Ascending aorta (tissue), 2 donors: ENCODE measurements at regions not wholly inside any gene's neighbourhood (a gene's known extent, or its start where the extent isn't known, plus 50 kb on each side); places are given as distances from the start of the nearest gene placed in this dataset.

Experiments used
- DNase-seq, 2 donors: peaks; one replicate each; pipeline ENCODE4 v3.0.0-alpha.2; 2019; ENCODE audit warnings: low spot score in 2 of 2
- H3K27ac ChIP-seq, 2 donors: fragments of 200-600 bp; sonication (generic); one replicate each; pipeline ENCODE4 v1.5.1; 2016 to 2017; ENCODE audit warnings: mild to moderate bottlenecking in 1 of 2
- H3K27me3 ChIP-seq: fragments of 200-600 bp; sonication (generic); one replicate; pipeline ENCODE4 v1.5.1; 2017
- H3K36me3 ChIP-seq, 2 donors: fragments of 200-600 bp; sonication (generic); one replicate each; pipeline ENCODE4 v1.5.1; 2016
- H3K4me1 ChIP-seq, 2 donors: fragments of 200-600 bp; sonication (generic); one replicate each; pipeline ENCODE4 v1.5.1; 2016 to 2017; ENCODE audit warnings: mild to moderate bottlenecking in 1 of 2
- H3K4me3 ChIP-seq, 2 donors: fragments of 200-600 bp; sonication (generic); one replicate each; pipeline ENCODE4 v1.5.1; 2016 to 2017; ENCODE audit warnings: mild to moderate bottlenecking in 1 of 2
- H3K9me3 ChIP-seq, 2 donors: fragments of 200-600 bp; sonication (generic); one replicate each; pipeline ENCODE4 v1.5.1; 2016
- intact Hi-C: fragments of 100-400 bp; cut with DNase I; formaldehyde crosslinking; loops from one replicate; pipeline ENCODE4 v1.15.1; 2023
- TF ChIP-seq, protein P1 (sequence below), 3 experiments: fragments of 200-600 bp in 2 of 3; fragments of 450-650 bp in 1 of 3; sonication (generic) in 2 of 3; IDR thresholded peaks; one replicate each; pipeline ENCODE4 v1.5.1; 2016 to 2019; ENCODE audit warnings: antibody characterized with exemption in 3 of 3, mild to moderate bottlenecking in 1 of 3, moderate library complexity in 1 of 3

DNA sequence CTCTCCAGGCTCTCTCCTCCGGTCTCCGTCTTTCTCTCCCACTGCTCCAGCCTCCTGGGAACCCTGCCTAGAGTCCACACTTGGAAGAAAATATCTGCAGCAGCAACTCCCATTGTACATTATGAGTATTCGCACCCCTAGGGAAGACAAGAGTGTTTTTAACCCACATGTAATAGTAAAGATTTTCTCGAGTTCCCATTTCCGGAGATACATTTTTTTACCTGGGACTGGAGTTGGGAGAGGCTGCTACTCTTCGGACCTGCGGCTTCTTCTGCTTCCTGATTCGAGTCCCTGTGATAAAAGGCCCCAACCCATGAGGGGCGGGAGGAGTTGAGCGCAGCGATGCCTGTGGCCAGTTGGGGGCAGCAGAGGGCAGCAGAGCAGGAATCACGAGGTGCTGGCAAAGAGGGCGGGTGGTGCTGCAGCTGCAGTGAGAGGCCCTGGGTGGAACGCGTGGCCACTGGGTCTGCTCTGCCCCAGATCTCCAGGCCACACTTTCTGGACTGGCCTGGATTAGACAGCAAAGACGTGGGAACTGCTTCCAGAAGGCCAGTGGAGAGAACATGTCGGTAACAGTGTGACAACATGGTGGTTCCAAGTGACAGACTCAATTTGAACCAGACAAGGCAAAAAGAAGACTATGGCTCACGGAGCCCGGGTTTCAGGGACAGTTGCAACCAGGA, 221.0 kb upstream of the CSF3R start:
- Histone ChIP-seq H3K36me3 (no peaks in the 10 kb centered on the region), H3K27me3 (no peaks in the 10 kb centered on the region), H3K4me1 (no peaks in the 10 kb centered on the region), H3K27ac (no peak overlapping the region), H3K4me3 (no peak overlapping the region), H3K9me3 (no peaks in the 10 kb centered on the region)
- TF ChIP-seq, protein P1, sequence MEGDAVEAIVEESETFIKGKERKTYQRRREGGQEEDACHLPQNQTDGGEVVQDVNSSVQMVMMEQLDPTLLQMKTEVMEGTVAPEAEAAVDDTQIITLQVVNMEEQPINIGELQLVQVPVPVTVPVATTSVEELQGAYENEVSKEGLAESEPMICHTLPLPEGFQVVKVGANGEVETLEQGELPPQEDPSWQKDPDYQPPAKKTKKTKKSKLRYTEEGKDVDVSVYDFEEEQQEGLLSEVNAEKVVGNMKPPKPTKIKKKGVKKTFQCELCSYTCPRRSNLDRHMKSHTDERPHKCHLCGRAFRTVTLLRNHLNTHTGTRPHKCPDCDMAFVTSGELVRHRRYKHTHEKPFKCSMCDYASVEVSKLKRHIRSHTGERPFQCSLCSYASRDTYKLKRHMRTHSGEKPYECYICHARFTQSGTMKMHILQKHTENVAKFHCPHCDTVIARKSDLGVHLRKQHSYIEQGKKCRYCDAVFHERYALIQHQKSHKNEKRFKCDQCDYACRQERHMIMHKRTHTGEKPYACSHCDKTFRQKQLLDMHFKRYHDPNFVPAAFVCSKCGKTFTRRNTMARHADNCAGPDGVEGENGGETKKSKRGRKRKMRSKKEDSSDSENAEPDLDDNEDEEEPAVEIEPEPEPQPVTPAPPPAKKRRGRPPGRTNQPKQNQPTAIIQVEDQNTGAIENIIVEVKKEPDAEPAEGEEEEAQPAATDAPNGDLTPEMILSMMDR (IDR thresholded peaks at IDR 0.05) = peak; percentile 45 to 67 (median 49)
- intact Hi-C loops = loop anchor here (5.0 kb wide), 1 partner anchor 729 kb away; no protein-coding TSS in a partner anchor
- DNase-seq = peak in 1 of 2 donors; percentile 68

DNA sequence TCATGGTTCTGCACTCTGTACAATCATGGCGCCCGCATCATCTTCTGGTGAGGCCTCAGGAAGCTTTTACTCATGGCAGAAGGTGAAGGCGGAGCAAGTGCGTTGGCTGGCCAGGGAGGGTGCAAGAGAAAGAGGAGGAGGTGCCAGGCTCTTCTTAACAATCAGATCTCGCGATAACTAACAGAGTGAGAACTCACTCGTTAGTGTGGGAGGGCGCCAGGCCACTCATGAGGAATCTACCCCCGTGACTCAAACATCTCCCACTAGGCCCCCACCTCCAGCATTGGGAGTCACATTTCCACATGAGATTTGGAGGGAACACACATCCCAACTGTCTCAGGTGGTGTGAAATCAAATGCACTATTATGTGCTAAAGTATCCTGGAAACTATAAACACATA, 220.2 kb upstream of the CSF3R start:
- no peaks in the 10 kb centered on the region for H3K9me3 ChIP-seq
- H3K4me3 ChIP-seq = no peak overlapping the region
- DNase-seq = no peak
- intact Hi-C loops = loop anchor here (5.0 kb wide), 1 partner anchor 729 kb away; no protein-coding TSS in a partner anchor
- H3K4me1 ChIP-seq = no peaks in the 10 kb centered on the region
- no peaks in the 10 kb centered on the region for H3K27me3 ChIP-seq
- no peak overlapping the region for H3K27ac ChIP-seq
- no peaks in the 10 kb centered on the region for H3K36me3 ChIP-seq
- TF ChIP-seq, protein P1 (IDR thresholded peaks at IDR 0.05) = no peak

DNA sequence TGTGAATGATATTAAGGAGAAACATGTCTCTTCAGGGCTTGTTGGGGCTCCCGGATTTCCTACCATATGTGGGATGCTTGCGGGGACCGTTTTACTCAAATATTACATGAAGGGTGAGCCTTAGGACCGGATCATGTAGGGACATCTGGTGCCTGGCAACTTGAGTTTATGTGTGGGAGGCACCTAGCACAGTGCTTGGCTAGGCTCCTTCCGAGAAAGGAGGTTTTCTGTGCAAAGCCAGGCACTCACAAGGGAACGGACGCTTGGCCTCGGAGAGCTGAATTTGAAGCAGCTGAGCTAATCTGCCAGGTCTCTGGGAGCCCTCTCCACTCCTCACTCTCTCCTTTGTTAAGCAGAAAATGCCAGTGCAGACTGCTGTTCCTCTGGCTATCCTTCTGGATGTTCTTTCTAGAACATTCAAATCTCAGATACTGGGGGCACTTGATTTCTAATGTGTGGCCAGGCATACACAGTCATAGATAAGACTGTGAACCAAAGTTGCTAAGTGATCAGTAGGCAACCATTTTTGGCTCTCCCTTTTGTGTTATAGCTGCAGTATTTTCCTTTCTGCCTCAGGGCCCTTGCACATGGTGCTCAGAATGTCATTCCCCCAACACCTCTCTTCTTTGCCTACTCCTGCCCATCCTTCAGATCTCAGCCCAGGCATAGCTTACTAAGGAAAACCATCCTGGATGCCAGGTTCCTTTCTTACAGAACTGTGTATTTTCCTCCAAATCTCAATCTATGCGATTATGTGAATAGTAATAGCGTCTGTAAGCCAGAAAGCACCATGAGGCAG, 216.6 kb upstream of the CSF3R start:
- Histone ChIP-seq H3K4me1 (no peaks in the 10 kb centered on the region), H3K36me3 (no peaks in the 10 kb centered on the region), H3K9me3 (no peaks in the 10 kb centered on the region), H3K27ac (no peak overlapping the region), H3K4me3 (no peak overlapping the region), H3K27me3 (no peaks in the 10 kb centered on the region)
- DNase-seq = no peak
- TF ChIP-seq, protein P1 (IDR thresholded peaks at IDR 0.05) = no peak
- intact Hi-C loops = no loop called here

DNA sequence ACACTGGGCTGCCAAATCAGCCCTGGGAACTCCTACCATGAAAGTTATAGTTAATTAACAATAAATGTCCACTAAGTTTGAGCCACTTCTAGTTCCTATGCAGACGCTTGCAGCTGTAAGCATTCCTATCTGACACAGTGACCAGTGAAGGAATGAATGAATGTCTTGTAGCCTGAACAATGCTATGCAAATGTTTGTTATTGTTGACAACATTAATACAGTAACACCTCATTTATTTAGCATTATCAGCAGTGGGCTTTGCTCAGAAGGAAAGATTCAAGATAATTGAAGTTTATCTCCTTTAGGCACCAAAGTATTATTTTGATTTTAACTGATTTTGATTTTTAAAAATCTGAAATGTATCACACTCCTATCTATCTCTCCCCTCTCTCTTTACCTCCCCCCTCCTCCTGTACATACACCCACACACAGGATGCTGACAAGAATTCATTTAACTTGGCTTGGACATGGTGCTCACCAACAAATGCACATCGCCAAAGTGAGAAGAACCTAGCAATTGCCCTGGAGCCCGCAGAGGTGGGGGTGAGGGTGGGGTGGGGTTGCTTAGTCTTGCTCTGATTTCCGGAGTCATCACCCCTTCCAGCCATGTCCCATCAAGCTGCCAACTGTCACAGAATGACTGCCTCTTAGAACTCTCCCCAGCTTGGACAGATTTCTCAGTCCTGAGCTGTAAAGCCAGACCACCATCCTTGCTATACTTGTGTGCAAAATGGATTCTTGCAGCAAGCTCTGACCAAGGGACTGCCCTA, 215.3 kb upstream of the CSF3R start:
- intact Hi-C loops = no loop called here
- TF ChIP-seq, protein P1 (IDR thresholded peaks at IDR 0.05) = no peak

DNA sequence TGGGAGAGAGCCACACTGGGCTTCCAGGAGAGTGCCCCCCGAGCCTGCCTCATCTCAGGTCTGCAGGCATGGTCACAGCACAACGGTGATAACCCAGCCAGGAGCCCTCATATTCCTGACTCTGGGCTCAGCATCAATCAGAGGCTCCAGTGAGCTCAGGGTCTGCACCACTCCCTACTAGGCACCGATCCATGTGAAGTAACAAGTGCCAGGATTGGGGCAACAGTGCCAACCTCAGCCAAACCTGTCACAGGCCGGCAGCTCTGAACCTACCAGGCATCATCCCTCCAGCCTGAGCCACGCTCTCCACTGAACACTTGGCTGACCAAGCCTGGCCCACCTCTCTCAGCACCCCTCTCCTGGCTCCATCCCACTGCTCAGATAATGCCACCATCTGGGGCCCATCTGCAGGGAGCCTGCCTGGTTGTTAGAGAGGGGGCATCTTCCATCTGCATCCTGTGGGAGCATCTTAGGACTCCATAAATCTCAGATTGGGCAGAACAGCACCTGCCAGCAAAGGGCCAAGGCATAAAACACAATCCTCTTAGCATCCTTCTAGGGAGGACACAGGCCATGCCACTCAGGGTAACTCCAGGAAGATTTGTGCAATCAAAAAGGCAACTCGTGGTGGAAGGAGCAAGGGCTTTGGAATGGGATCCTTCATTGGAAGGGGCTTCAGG, 213.7 kb upstream of the CSF3R start:
- Histone ChIP-seq H3K9me3 (no peaks in the 10 kb centered on the region), H3K36me3 (no peaks in the 10 kb centered on the region), H3K4me1 (no peaks in the 10 kb centered on the region), H3K27ac (no peak overlapping the region), H3K4me3 (no peak overlapping the region), H3K27me3 (no peaks in the 10 kb centered on the region)
- intact Hi-C loops = no loop called here
- DNase-seq = no peak
- TF ChIP-seq, protein P1 (IDR thresholded peaks at IDR 0.05) = no peak

More for the DNA sequence above, 215.3 kb upstream of the CSF3R start:
- H3K4me1 ChIP-seq = no peaks in the 10 kb centered on the region
- H3K9me3 ChIP-seq = no peaks in the 10 kb centered on the region
- no peaks in the 10 kb centered on the region for H3K36me3 ChIP-seq
- H3K27ac ChIP-seq = no peak overlapping the region
- no peak for DNase-seq
- H3K27me3 ChIP-seq = no peaks in the 10 kb centered on the region
- no peak overlapping the region for H3K4me3 ChIP-seq
